H1 (cell line): ENCODE measurements at regions not wholly inside any gene's neighbourhood (a gene's known extent, or its start where the extent isn't known, plus 50 kb on each side); places are given as distances from the start of the nearest gene placed in this dataset.

Experiments used
- CTCF ChIA-PET: fragments of 300-600 bp; sonication (Branson Sonifier 250); formaldehyde crosslinking; loops from one replicate; lab custom pipeline; 2021; ENCODE audit not compliant: partially characterized antibody; lab: Charles Lee
- POLR2A ChIA-PET: fragments of 300-600 bp; sonication (Branson Sonifier 250); formaldehyde crosslinking; loops from one replicate; lab custom pipeline; 2021; ENCODE audit warnings: inconsistent platforms; ENCODE audit not compliant: partially characterized antibody; lab: Charles Lee
- DNase-seq, 2 experiments: peaks; one replicate each; pipeline versions ENCODE4 v3.0.0 to v3.0.0-alpha.2; 2010 to 2022; ENCODE audit warnings: low spot score in 2 of 2, low read depth in 1 of 2, mixed read lengths in 1 of 2
- FAIRE-seq: peaks from 2 replicates; lab custom pipeline; 2011; peaks lifted over from hg19 to GRCh38; lab: Jason Lieb, UNC
- H2AFZ ChIP-seq: 2 replicates; pipeline ENCODE4 v1.8.1; 2012; ENCODE audit warnings: low read length, inconsistent platforms
- H2AK5ac ChIP-seq: 2 replicates; pipeline ENCODE4 v1.6.1; 2013; ENCODE audit warnings: low read depth, low read length
- H2BK120ac ChIP-seq: replicated peaks from 2 replicates; pipeline ENCODE3; 2013; ENCODE audit warnings: low read depth, low read length, inconsistent platforms
- H2BK12ac ChIP-seq: 2 replicates; pipeline ENCODE4 v1.6.1; 2013; ENCODE audit warnings: low read depth, low read length
- H2BK15ac ChIP-seq: 2 replicates; pipeline ENCODE4 v1.6.1; 2013; ENCODE audit warnings: low read length
- H2BK20ac ChIP-seq: 2 replicates; pipeline ENCODE4 v1.6.1; 2013; ENCODE audit warnings: low read length
- H2BK5ac ChIP-seq: 2 replicates; pipeline ENCODE4 v1.6.1; 2013; ENCODE audit warnings: low read depth, low read length
- H3K14ac ChIP-seq: 2 replicates; pipeline ENCODE4 v1.6.1; 2013; ENCODE audit warnings: inconsistent platforms; ENCODE audit not compliant: insufficient read length
- H3K18ac ChIP-seq: 2 replicates; pipeline ENCODE4 v1.6.1; 2013; ENCODE audit warnings: low read length; ENCODE audit errors: extremely low read depth
- H3K23ac ChIP-seq: 2 replicates; pipeline ENCODE4 v1.6.1; 2013; ENCODE audit warnings: inconsistent platforms; ENCODE audit not compliant: insufficient read length
- H3K23me2 ChIP-seq: 2 replicates; pipeline ENCODE4 v1.6.1; 2013; ENCODE audit warnings: low read depth, low read length
- H3K27ac ChIP-seq: 2 replicates; pipeline ENCODE4 v1.6.1; 2011; ENCODE audit warnings: low read depth, low read length, inconsistent platforms
- H3K27me3 ChIP-seq, 4 experiments: replicated peaks in 1 of 4; 1 replicate in 1 of 4; 2 replicates in 3 of 4; pipeline versions ENCODE4 v1.6.1 to v1.8.1; 2011 to 2013; ENCODE audit warnings: low read length in 3 of 4, mild to moderate bottlenecking in 3 of 4, inconsistent platforms in 2 of 4, mixed read lengths in 2 of 4, moderate library complexity in 1 of 4; ENCODE audit not compliant: control insufficient read depth in 3 of 4, insufficient read depth in 3 of 4; ENCODE audit errors: extremely low read depth in 1 of 4
- H3K36me3 ChIP-seq, 4 experiments: 2 replicates each; pipeline versions ENCODE4 v1.6.1 to v1.8.1; 2011 to 2013; ENCODE audit warnings: mild to moderate bottlenecking in 4 of 4, low read length in 3 of 4, moderate library complexity in 2 of 4, control low read depth in 1 of 4, inconsistent platforms in 1 of 4; ENCODE audit not compliant: insufficient read depth in 4 of 4, control insufficient read depth in 2 of 4
- H3K4ac ChIP-seq: replicated peaks from 2 replicates; pipeline ENCODE3; 2013; ENCODE audit warnings: low read length, low read depth, mixed read lengths, inconsistent platforms; ENCODE audit not compliant: insufficient read length
- H3K4me1 ChIP-seq, 4 experiments: replicated peaks in 1 of 4; 1 replicate in 1 of 4; 2 replicates in 3 of 4; pipeline versions ENCODE4 v1.6.1 to v1.8.1; 2011 to 2013; ENCODE audit warnings: low read length in 3 of 4, inconsistent platforms in 2 of 4, mixed read lengths in 1 of 4; ENCODE audit not compliant: insufficient read depth in 4 of 4, control insufficient read depth in 3 of 4
- H3K4me2 ChIP-seq, 2 experiments: 2 replicates each; pipeline versions ENCODE4 v1.6.1 to v1.8.1; 2011 to 2013; ENCODE audit warnings: low read depth in 2 of 2, low read length in 2 of 2, control low read depth in 1 of 2, inconsistent platforms in 1 of 2, mild to moderate bottlenecking in 1 of 2; ENCODE audit not compliant: insufficient read depth in 1 of 2
- H3K4me3 ChIP-seq, 4 experiments: fragments of 200-600, 300-600 bp in 1 of 4; sonication (generic), shearing (Covaris generic), sonication (Bioruptor Twin) in 1 of 4; 2 replicates each; pipeline versions ENCODE4 v1.5.1 to v1.8.1; 2011 to 2016; ENCODE audit warnings: low read length in 4 of 4, low read depth in 3 of 4, control low read depth in 2 of 4, inconsistent platforms in 2 of 4, mild to moderate bottlenecking in 2 of 4, mixed read lengths in 1 of 4, moderate library complexity in 1 of 4; ENCODE audit not compliant: insufficient read depth in 2 of 4; ENCODE audit errors: extremely low read depth in 1 of 4
- H3K56ac ChIP-seq: replicated peaks from 2 replicates; pipeline ENCODE3; 2013; ENCODE audit warnings: low read depth, mild to moderate bottlenecking, mixed read lengths, low read length, inconsistent platforms; ENCODE audit not compliant: insufficient read length
- H3K79me1 ChIP-seq: 2 replicates; pipeline ENCODE4 v1.6.1; 2013; ENCODE audit warnings: low read depth, low read length, control low read depth
- H3K79me2 ChIP-seq, 2 experiments: 2 replicates each; pipeline versions ENCODE4 v1.6.1 to v1.8.1; 2012 to 2013; ENCODE audit warnings: low read length in 2 of 2, mild to moderate bottlenecking in 2 of 2, inconsistent platforms in 1 of 2; ENCODE audit not compliant: insufficient read depth in 2 of 2, control insufficient read depth in 1 of 2
- H3K9ac ChIP-seq, 4 experiments: replicated peaks in 1 of 4; 1 replicate in 1 of 4; 2 replicates in 3 of 4; pipeline versions ENCODE4 v1.6.1 to v1.8.1; 2011 to 2013; ENCODE audit warnings: low read depth in 3 of 4, low read length in 3 of 4, control low read depth in 2 of 4, mild to moderate bottlenecking in 2 of 4, moderate library complexity in 2 of 4, inconsistent platforms in 1 of 4; ENCODE audit errors: extremely low read depth in 1 of 4
- H3K9me3 ChIP-seq, 2 experiments: 2 replicates each; pipeline versions ENCODE4 v1.6.1 to v1.8.1; 2012 to 2013; ENCODE audit warnings: mild to moderate bottlenecking in 2 of 2, moderate library complexity in 2 of 2, control low read depth in 1 of 2, inconsistent platforms in 1 of 2, low read depth in 1 of 2, low read length in 1 of 2, mixed read lengths in 1 of 2; ENCODE audit not compliant: insufficient read depth in 2 of 2
- H4K20me1 ChIP-seq, 2 experiments: replicated peaks in 1 of 2; 2 replicates each; pipeline versions ENCODE3 to v1.8.1; 2011 to 2013; ENCODE audit warnings: inconsistent platforms in 2 of 2, low read length in 2 of 2, mild to moderate bottlenecking in 1 of 2; ENCODE audit not compliant: insufficient read depth in 2 of 2, control insufficient read depth in 1 of 2
- H4K5ac ChIP-seq: 2 replicates; pipeline ENCODE4 v1.6.1; 2013; ENCODE audit warnings: low read length, low read depth, mixed read lengths, inconsistent platforms; ENCODE audit not compliant: insufficient read length
- H4K8ac ChIP-seq: 2 replicates; pipeline ENCODE4 v1.8.0; 2013; ENCODE audit warnings: mild to moderate bottlenecking, moderate library complexity, low read length, inconsistent platforms; ENCODE audit not compliant: insufficient read depth; ENCODE audit errors: extremely low read depth
- H4K91ac ChIP-seq: replicated peaks from 2 replicates; pipeline ENCODE3; 2013; ENCODE audit warnings: low read length, mixed read lengths, inconsistent platforms; ENCODE audit not compliant: insufficient read length
- CTCF ChIP-seq, 3 experiments: IDR thresholded peaks; 1 replicate in 2 of 3; 2 replicates in 1 of 3; pipeline versions ENCODE4 v1.5.1 to v1.6.1; 2011; ENCODE audit warnings: low read length in 3 of 3, mild to moderate bottlenecking in 3 of 3, inconsistent platforms in 2 of 3, low read depth in 1 of 3, moderate library complexity in 1 of 3; ENCODE audit not compliant: insufficient read depth in 1 of 3; ENCODE audit errors: control extremely low read depth in 1 of 3
- WGBS, 2 experiments: shearing (Covaris generic) in 1 of 2; methylation state at CpG; one replicate each; pipeline versions ENCODE4 v1.1.6 to v1.1.7; 2013 to 2015; ENCODE audit warnings: low lambda C conversion rate in 2 of 2, mixed read lengths in 2 of 2, inconsistent platforms in 1 of 2, low coverage in 1 of 2, missing lambda C conversion rate in 1 of 2; ENCODE audit not compliant: insufficient replicate concordance in 2 of 2, insufficient coverage in 1 of 2, insufficient read length in 1 of 2; ENCODE audit errors: extremely low coverage in 1 of 2, missing lambda C conversion rate in 1 of 2; 5-methylcytosine and 5-hydroxymethylcytosine counted together

GRCh38 chr13:78054157-78054556, 135.5 kb upstream of the EDNRB start:
- CTCF ChIA-PET, result no interaction called here
- H2BK15ac ChIP-seq, result no peak overlapping the region
- H4K8ac ChIP-seq, result no peak overlapping the region
- no peak overlapping the region for H2BK20ac ChIP-seq
- no peak overlapping the region for H3K4ac ChIP-seq
- no peak overlapping the region for H4K91ac ChIP-seq
- H2BK120ac ChIP-seq, result no peak overlapping the region
- H4K5ac ChIP-seq, result no peak overlapping the region
- H3K4me2 ChIP-seq, result no peak overlapping the region
- DNase-seq (no peak), FAIRE-seq (no peak)
- no peak overlapping the region for H3K18ac ChIP-seq
- no peak overlapping the region for H2BK5ac ChIP-seq
- no peak overlapping the region for H3K9ac ChIP-seq
- no peak for TF ChIP-seq CTCF (IDR thresholded peaks at IDR 0.05; ENCODE audit: control extremely low read depth in 1 of 3, insufficient read depth in 1 of 3, low read depth in 1 of 3, low read length in 3 of 3)
- TF ChIP-seq, all 59 proteins: peak for 0
- no peak overlapping the region for H2AFZ ChIP-seq
- no peak overlapping the region for H3K23ac ChIP-seq
- H3K79me1 ChIP-seq, result no peaks in the 10 kb centered on the region
- no peaks in the 10 kb centered on the region for H3K4me1 ChIP-seq
- H2BK12ac ChIP-seq, result no peak overlapping the region
- no peak overlapping the region for H3K14ac ChIP-seq
- WGBS, 2 experiments, result 93% methylated on average over 3 of the region's 3 CpGs; no CpG with 5 or more reads in 1 of the 2 experiments
- no peak overlapping the region for H3K27ac ChIP-seq
- no peaks in the 10 kb centered on the region for H3K27me3 ChIP-seq
- H3K36me3 ChIP-seq, result no peaks in the 10 kb centered on the region
- no peak overlapping the region for H3K4me3 ChIP-seq
- no peaks in the 10 kb centered on the region for H4K20me1 ChIP-seq
- POLR2A ChIA-PET, result no interaction called here
- peaks cover 6 to 8% of the 10 kb centered on the region in 2 experiments; a peak in 1 of 4 replicates for H3K9me3 ChIP-seq
- no peaks in the 10 kb centered on the region for H3K79me2 ChIP-seq
- no peak overlapping the region for H2AK5ac ChIP-seq
- H3K23me2 ChIP-seq, result no peaks in the 10 kb centered on the region
- H3K56ac ChIP-seq, result no peak overlapping the region
